HG02973 (cell line): ENCODE measurements at regions not wholly inside any gene's neighbourhood (a gene's known extent, or its start where the extent isn't known, plus 50 kb on each side); places are given as distances from the start of the nearest gene placed in this dataset.

Source experiments
- ATAC-seq: cut with Tn5 transposase; IDR thresholded peaks from one replicate; pipeline ENCODE4 v1.9.1; 2021; ENCODE audit warnings: moderate library complexity; ENCODE audit not compliant: unreplicated experiment

GRCh38 chr4:24121395-24122175 is 231.7 kb upstream of the PPARGC1A start:
- ATAC-seq, result no peak

GRCh38 chr4:24117975-24118374 is 228.1 kb upstream of the PPARGC1A start:
- no peak for ATAC-seq

GRCh38 chr4:24116107-24116506 is 226.3 kb upstream of the PPARGC1A start:
- ATAC-seq, result no peak

GRCh38 chr4:24114919-24115500 is 225.2 kb upstream of the PPARGC1A start:
- no peak for ATAC-seq

GRCh38 chr4:24114444-24114843 is 224.6 kb upstream of the PPARGC1A start:
- no peak for ATAC-seq

- no peak for ATAC-seq
Observed at GRCh38 chr4:24112466-24112865, 222.6 kb upstream of the PPARGC1A start.

GRCh38 chr4:24108567-24108966 is 218.7 kb upstream of the PPARGC1A start:
- ATAC-seq, result no peak

- no peak for ATAC-seq
Observed at GRCh38 chr4:24105327-24106038, 215.6 kb upstream of the PPARGC1A start.

- ATAC-seq, result no peak
Observed at GRCh38 chr4:24104158-24104565, 214.3 kb upstream of the PPARGC1A start.

GRCh38 chr4:24103434-24104157 is 213.7 kb upstream of the PPARGC1A start:
- ATAC-seq, result no peak

- no peak for ATAC-seq
Observed at GRCh38 chr4:24102621-24103020, 212.8 kb upstream of the PPARGC1A start.

- ATAC-seq, result no peak
Observed at GRCh38 chr4:24096603-24097002, 206.8 kb upstream of the PPARGC1A start.

- ATAC-seq, result no peak
Observed at GRCh38 chr4:24094726-24095125, 204.9 kb upstream of the PPARGC1A start.

GRCh38 chr4:24093446-24093845 is 203.6 kb upstream of the PPARGC1A start:
- no peak for ATAC-seq

- no peak for ATAC-seq
Observed at GRCh38 chr4:24091639-24092233, 201.9 kb upstream of the PPARGC1A start.

GRCh38 chr4:24089851-24090534 is 200.1 kb upstream of the PPARGC1A start:
- no peak for ATAC-seq

- ATAC-seq, result no peak
Observed at GRCh38 chr4:24080871-24081270, 191.0 kb upstream of the PPARGC1A start.

GRCh38 chr4:24078347-24078962 is 188.6 kb upstream of the PPARGC1A start:
- ATAC-seq, result no peak

GRCh38 chr4:24076811-24077210 is 187.0 kb upstream of the PPARGC1A start:
- no peak for ATAC-seq

- no peak for ATAC-seq
Observed at GRCh38 chr4:24073948-24074347, 184.1 kb upstream of the PPARGC1A start.
